IMR-90 (cell line): ENCODE measurements at regions not wholly inside any gene's neighbourhood (a gene's known extent, or its start where the extent isn't known, plus 50 kb on each side); places are given as distances from the start of the nearest gene placed in this dataset.
A peak's percentile ranks its signal among the peaks of the same experiment; 100 is the strongest.

Experiments
- ATAC-seq: fragments of 200-7000 bp; cut with Tn5 transposase; 2 replicates; pipeline ENCODE4 v1.9.1; 2020; ENCODE audit warnings: low read depth, mild to moderate bottlenecking, moderate library complexity
- BruUV-seq: library from RNA; stranded (reverse); fragments of 400-500 nt; replicated peaks from 2 replicates; lab custom pipeline; 2021; lab: Mats Ljungman, UMichigan
- CTCF ChIA-PET: fragments of 300-600 bp; formaldehyde crosslinking; extraction: SDS; loops from one replicate; lab custom pipeline; 2021; ENCODE audit warnings: antibody characterized with exemption; lab: Yijun Ruan, JAX
- POLR2A ChIA-PET: fragments of 300-600 bp; sonication (Branson Sonifier 250); formaldehyde crosslinking; loops from one replicate; lab custom pipeline; 2022; ENCODE audit warnings: antibody characterized with exemption; ENCODE audit not compliant: unreplicated experiment; lab: Charles Lee
- DNase-seq: peaks from one replicate; pipeline ENCODE4 v3.0.0; 2013
- H2AFZ ChIP-seq: replicated peaks from 2 replicates; pipeline ENCODE3; 2013; ENCODE audit warnings: low read length, mild to moderate bottlenecking; ENCODE audit not compliant: poor library complexity
- H2AK5ac ChIP-seq: 2 replicates; pipeline ENCODE4 v1.6.1; 2013; ENCODE audit warnings: low read depth, low read length, inconsistent platforms
- H2AK9ac ChIP-seq: replicated peaks from 2 replicates; pipeline ENCODE3; 2013; ENCODE audit warnings: mild to moderate bottlenecking, low read depth, low read length, moderate library complexity; ENCODE audit not compliant: poor library complexity
- H2BK120ac ChIP-seq: 2 replicates; pipeline ENCODE4 v1.6.1; 2013; ENCODE audit warnings: low read depth, low read length, inconsistent platforms
- H2BK15ac ChIP-seq: 3 replicates; pipeline ENCODE4 v1.6.1; 2013; ENCODE audit warnings: low read depth, low read length, inconsistent platforms
- H2BK20ac ChIP-seq: 2 replicates; pipeline ENCODE4 v1.6.1; 2013; ENCODE audit warnings: low read depth, mild to moderate bottlenecking, inconsistent platforms, low read length, moderate library complexity
- H2BK5ac ChIP-seq: 2 replicates; pipeline ENCODE4 v1.6.1; 2013; ENCODE audit warnings: mild to moderate bottlenecking, low read depth, low read length, inconsistent platforms; ENCODE audit not compliant: poor library complexity, severe bottlenecking
- H3K14ac ChIP-seq: replicated peaks from 2 replicates; pipeline ENCODE4 v1.6.1; 2013; ENCODE audit warnings: low read depth, low read length, inconsistent platforms
- H3K18ac ChIP-seq: 2 replicates; pipeline ENCODE4 v1.6.1; 2013; ENCODE audit warnings: low read depth, low read length, control low read depth
- H3K23ac ChIP-seq: 2 replicates; pipeline ENCODE4 v1.6.1; 2013; ENCODE audit warnings: low read depth, low read length, inconsistent platforms
- H3K27ac ChIP-seq: 2 replicates; pipeline ENCODE4 v1.5.1; 2013; ENCODE audit warnings: mild to moderate bottlenecking, control low read depth, low read length; ENCODE audit not compliant: insufficient read depth
- H3K27me3 ChIP-seq: 2 replicates; pipeline ENCODE4 v1.6.1; 2013; ENCODE audit warnings: low read length; ENCODE audit not compliant: control insufficient read depth, insufficient read depth
- H3K36me3 ChIP-seq: 2 replicates; pipeline ENCODE4 v1.6.1; 2013; ENCODE audit warnings: low read length, mixed read lengths; ENCODE audit not compliant: control insufficient read depth, insufficient read depth
- H3K4ac ChIP-seq: 2 replicates; pipeline ENCODE4 v1.6.1; 2013; ENCODE audit warnings: low read depth, low read length, inconsistent platforms
- H3K4me1 ChIP-seq: 2 replicates; pipeline ENCODE4 v1.6.1; 2013; ENCODE audit warnings: low read length, mixed read lengths; ENCODE audit not compliant: control insufficient read depth, insufficient read depth
- H3K4me2 ChIP-seq: 2 replicates; pipeline ENCODE4 v1.6.1; 2013; ENCODE audit warnings: low read depth, mild to moderate bottlenecking, control low read depth, low read length, moderate library complexity
- H3K4me3 ChIP-seq: 2 replicates; pipeline ENCODE4 v1.5.1; 2013; ENCODE audit warnings: low read depth, mild to moderate bottlenecking, control low read depth, low read length, moderate library complexity; ENCODE audit not compliant: insufficient read depth
- H3K56ac ChIP-seq: 2 replicates; pipeline ENCODE4 v1.6.1; 2013; ENCODE audit warnings: low read length, inconsistent platforms; ENCODE audit not compliant: insufficient read depth; ENCODE audit errors: extremely low read depth
- H3K79me1 ChIP-seq, 2 experiments: 2 replicates each; pipeline ENCODE4 v1.6.1; 2013; ENCODE audit warnings: low read length in 2 of 2, inconsistent platforms in 1 of 2, low read depth in 1 of 2
- H3K9ac ChIP-seq: 2 replicates; pipeline ENCODE4 v1.6.1; 2013; ENCODE audit warnings: low read depth, low read length, control low read depth
- H3K9me1 ChIP-seq: 2 replicates; pipeline ENCODE4 v1.6.1; 2013; ENCODE audit warnings: low read length, inconsistent platforms; ENCODE audit not compliant: insufficient read depth
- H3K9me3 ChIP-seq: 2 replicates; pipeline ENCODE4 v1.6.1; 2013; ENCODE audit warnings: low read length; ENCODE audit not compliant: control insufficient read depth, insufficient read depth
- H4K20me1 ChIP-seq: 2 replicates; pipeline ENCODE4 v1.6.1; 2013; ENCODE audit warnings: low read length, inconsistent platforms; ENCODE audit not compliant: insufficient read depth
- H4K5ac ChIP-seq: 2 replicates; pipeline ENCODE4 v1.6.1; 2013; ENCODE audit warnings: mild to moderate bottlenecking, low read depth, low read length, control low read depth
- H4K8ac ChIP-seq, 2 experiments: 2 replicates each; pipeline ENCODE4 v1.6.1; 2013; ENCODE audit warnings: low read depth in 2 of 2, low read length in 2 of 2, control low read depth in 1 of 2, inconsistent platforms in 1 of 2
- H4K91ac ChIP-seq: 2 replicates; pipeline ENCODE4 v1.6.1; 2013; ENCODE audit warnings: low read depth, low read length, inconsistent platforms; ENCODE audit not compliant: insufficient read depth
- BHLHE40 ChIP-seq: fragments of 150-350 bp; IDR thresholded peaks from 2 replicates; pipeline ENCODE4 v1.6.1; 2016; ENCODE audit warnings: mild to moderate bottlenecking, low read depth, low read length
- CEBPB ChIP-seq: IDR thresholded peaks from 2 replicates; pipeline ENCODE4 v1.6.1; 2012; ENCODE audit warnings: low read depth, low read length, improper control_type of control experiment
- CHD1 ChIP-seq: IDR thresholded peaks from 2 replicates; pipeline ENCODE4 v1.6.1; 2012; ENCODE audit warnings: low read depth, low read length, improper control_type of control experiment
- FOS ChIP-seq: fragments of 150-350 bp; IDR thresholded peaks from 2 replicates; pipeline ENCODE4 v1.6.1; 2016; ENCODE audit warnings: low read depth, low read length
- MAFK ChIP-seq: IDR thresholded peaks from 2 replicates; pipeline ENCODE4 v1.6.1; 2012; ENCODE audit warnings: low read depth, low read length, improper control_type of control experiment
- MAZ ChIP-seq: IDR thresholded peaks from 2 replicates; pipeline ENCODE4 v1.6.1; 2012; ENCODE audit warnings: low read depth, mild to moderate bottlenecking, low read length, improper control_type of control experiment, moderate library complexity, borderline replicate concordance
- MXI1 ChIP-seq: IDR thresholded peaks from 2 replicates; pipeline ENCODE4 v1.6.1; 2012; ENCODE audit warnings: low read depth, mild to moderate bottlenecking, low read length, moderate library complexity, borderline replicate concordance
- NFE2L2 ChIP-seq: fragments of 150-350 bp; IDR thresholded peaks from 2 replicates; pipeline ENCODE4 v1.6.1; 2016; ENCODE audit warnings: low read depth, mild to moderate bottlenecking, low read length
- POLR2A ChIP-seq: IDR thresholded peaks from 2 replicates; pipeline ENCODE4 v1.6.1; 2012; ENCODE audit warnings: mild to moderate bottlenecking, low read depth, low read length
- RAD21 ChIP-seq: IDR thresholded peaks from 2 replicates; pipeline ENCODE4 v1.6.1; 2012; ENCODE audit warnings: low read length, improper control_type of control experiment
- RCOR1 ChIP-seq: IDR thresholded peaks from 2 replicates; pipeline ENCODE4 v1.6.1; 2012; ENCODE audit warnings: mild to moderate bottlenecking, low read length, improper control_type of control experiment; ENCODE audit not compliant: insufficient replicate concordance
- RFX5 ChIP-seq: IDR thresholded peaks from 2 replicates; pipeline ENCODE4 v1.8.0; 2012; ENCODE audit warnings: low read depth, mild to moderate bottlenecking, low read length, moderate library complexity
- SMC3 ChIP-seq: fragments of 150-350 bp; IDR thresholded peaks from 2 replicates; pipeline ENCODE4 v1.6.1; 2016; ENCODE audit warnings: low read depth, mild to moderate bottlenecking, antibody characterized with exemption, low read length, moderate library complexity
- WGBS, 2 experiments: methylation state at CpG; one replicate each; pipeline versions ENCODE4 v1.1.5 to v1.1.7; 2013; ENCODE audit warnings: missing lambda C conversion rate in 2 of 2; ENCODE audit not compliant: insufficient read length in 1 of 2; ENCODE audit errors: extremely low coverage in 2 of 2; 5-methylcytosine and 5-hydroxymethylcytosine counted together
- dilution Hi-C: fragments of 300-500 bp; cut with HindIII; formaldehyde crosslinking; loops from one replicate; pipeline ENCODE4 v1.14.3; 2018; ENCODE audit warnings: low sequenced_read_pairs; ENCODE audit not compliant: unreplicated experiment
- in situ Hi-C: fragments of 300-500 bp; cut with MboI; formaldehyde crosslinking; loops from 3 replicates; pipeline ENCODE4 v1.14.3; 2019; ENCODE audit warnings: low sequenced_read_pairs, inconsistent platforms, mixed read lengths
- intact Hi-C: fragments of 100-400 bp; cut with micrococcal nuclease; formaldehyde crosslinking; loops from 2 replicates; pipeline ENCODE4 v1.10.0; 2022
- TF ChIP-seq, protein P1 (sequence below): conservative IDR thresholded peaks from 2 replicates; pipeline ENCODE4 v1.5.1; 2012; ENCODE audit warnings: mild to moderate bottlenecking, low read depth, low read length, improper control_type of control experiment
- TF ChIP-seq, protein P2 (sequence below): fragments of 150-350 bp; IDR thresholded peaks from 2 replicates; pipeline ENCODE4 v1.6.1; 2017; ENCODE audit warnings: mild to moderate bottlenecking, antibody characterized with exemption, low read length, low read depth
- TF ChIP-seq, protein P3 (sequence below): fragments of 150-350 bp; IDR thresholded peaks from 2 replicates; pipeline ENCODE4 v1.6.1; 2016; ENCODE audit warnings: low read depth, mild to moderate bottlenecking, low read length, moderate library complexity, borderline replicate concordance

DNA sequence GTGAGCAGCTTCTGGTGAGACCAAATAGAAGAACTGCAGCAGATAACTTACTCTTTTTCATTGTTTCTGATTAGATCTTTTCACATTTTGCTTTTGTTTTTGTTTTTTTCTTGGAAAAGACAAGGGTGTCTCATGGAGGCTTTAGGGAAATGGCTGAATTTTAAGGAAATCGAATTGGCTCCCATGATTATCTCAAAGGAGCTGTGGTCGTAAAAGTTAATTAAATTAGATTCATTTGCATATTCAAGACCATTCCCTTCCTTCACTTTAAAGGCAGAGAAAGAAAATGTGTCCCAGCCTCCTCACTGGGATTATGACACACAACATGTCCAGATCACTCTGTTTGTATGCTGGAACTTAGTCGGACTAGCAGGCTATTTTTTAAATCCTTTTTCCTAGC, 106.4 kb upstream of the MDM1 start:
- ChIA-PET CTCF (interaction anchor here (0.7 kb wide), 1 partner anchor 1851 kb away, joined by 3 read pairs; no protein-coding TSS in a partner anchor), POLR2A (no interaction called here)
- no peak overlapping the region for H2BK15ac ChIP-seq
- dilution Hi-C loops, result no loop called here
- H4K20me1 ChIP-seq, result no peaks in the 10 kb centered on the region
- H4K5ac ChIP-seq, result no peak overlapping the region
- no TSS peak for BruUV-seq
- H3K4ac ChIP-seq, result no peak overlapping the region
- H3K18ac ChIP-seq, result no peak overlapping the region
- TF ChIP-seq CEBPB (no peak), SMC3 (no peak), MAFK (no peak), RAD21 (no peak), MAZ (no peak), FOS (no peak), MXI1 (no peak), RCOR1 (no peak), CHD1 (no peak), BHLHE40 (no peak), POLR2A (no peak), RFX5 (no peak), NFE2L2 (no peak)
- TF ChIP-seq, protein P1, sequence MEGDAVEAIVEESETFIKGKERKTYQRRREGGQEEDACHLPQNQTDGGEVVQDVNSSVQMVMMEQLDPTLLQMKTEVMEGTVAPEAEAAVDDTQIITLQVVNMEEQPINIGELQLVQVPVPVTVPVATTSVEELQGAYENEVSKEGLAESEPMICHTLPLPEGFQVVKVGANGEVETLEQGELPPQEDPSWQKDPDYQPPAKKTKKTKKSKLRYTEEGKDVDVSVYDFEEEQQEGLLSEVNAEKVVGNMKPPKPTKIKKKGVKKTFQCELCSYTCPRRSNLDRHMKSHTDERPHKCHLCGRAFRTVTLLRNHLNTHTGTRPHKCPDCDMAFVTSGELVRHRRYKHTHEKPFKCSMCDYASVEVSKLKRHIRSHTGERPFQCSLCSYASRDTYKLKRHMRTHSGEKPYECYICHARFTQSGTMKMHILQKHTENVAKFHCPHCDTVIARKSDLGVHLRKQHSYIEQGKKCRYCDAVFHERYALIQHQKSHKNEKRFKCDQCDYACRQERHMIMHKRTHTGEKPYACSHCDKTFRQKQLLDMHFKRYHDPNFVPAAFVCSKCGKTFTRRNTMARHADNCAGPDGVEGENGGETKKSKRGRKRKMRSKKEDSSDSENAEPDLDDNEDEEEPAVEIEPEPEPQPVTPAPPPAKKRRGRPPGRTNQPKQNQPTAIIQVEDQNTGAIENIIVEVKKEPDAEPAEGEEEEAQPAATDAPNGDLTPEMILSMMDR, result no peak
- TF ChIP-seq, protein P2, sequence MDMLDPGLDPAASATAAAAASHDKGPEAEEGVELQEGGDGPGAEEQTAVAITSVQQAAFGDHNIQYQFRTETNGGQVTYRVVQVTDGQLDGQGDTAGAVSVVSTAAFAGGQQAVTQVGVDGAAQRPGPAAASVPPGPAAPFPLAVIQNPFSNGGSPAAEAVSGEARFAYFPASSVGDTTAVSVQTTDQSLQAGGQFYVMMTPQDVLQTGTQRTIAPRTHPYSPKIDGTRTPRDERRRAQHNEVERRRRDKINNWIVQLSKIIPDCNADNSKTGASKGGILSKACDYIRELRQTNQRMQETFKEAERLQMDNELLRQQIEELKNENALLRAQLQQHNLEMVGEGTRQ, result no peak
- TF ChIP-seq, protein P3, sequence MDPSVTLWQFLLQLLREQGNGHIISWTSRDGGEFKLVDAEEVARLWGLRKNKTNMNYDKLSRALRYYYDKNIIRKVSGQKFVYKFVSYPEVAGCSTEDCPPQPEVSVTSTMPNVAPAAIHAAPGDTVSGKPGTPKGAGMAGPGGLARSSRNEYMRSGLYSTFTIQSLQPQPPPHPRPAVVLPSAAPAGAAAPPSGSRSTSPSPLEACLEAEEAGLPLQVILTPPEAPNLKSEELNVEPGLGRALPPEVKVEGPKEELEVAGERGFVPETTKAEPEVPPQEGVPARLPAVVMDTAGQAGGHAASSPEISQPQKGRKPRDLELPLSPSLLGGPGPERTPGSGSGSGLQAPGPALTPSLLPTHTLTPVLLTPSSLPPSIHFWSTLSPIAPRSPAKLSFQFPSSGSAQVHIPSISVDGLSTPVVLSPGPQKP, result no peak
- H2BK5ac ChIP-seq, result no peak overlapping the region
- WGBS, 2 experiments, result no CpG with 5 or more reads among the region's 3 CpGs
- no peak overlapping the region for H2AK5ac ChIP-seq
- H3K27ac ChIP-seq, result no peak overlapping the region
- no peak overlapping the region for H2BK120ac ChIP-seq
- DNase-seq (no peak), ATAC-seq (no peak)
- H3K9me1 ChIP-seq, result peaks cover 6% of the 10 kb centered on the region
- H3K14ac ChIP-seq, result no peak overlapping the region
- peaks cover 4% of the 10 kb centered on the region for H3K4me1 ChIP-seq
- H2BK20ac ChIP-seq, result 0 out of 2 replicates have a peak overlapping the region, but pooled peaks have one; percentile 5
- no peak overlapping the region for H3K4me3 ChIP-seq
- H3K9ac ChIP-seq, result no peak overlapping the region
- H2AFZ ChIP-seq, result no peak overlapping the region
- H3K79me1 ChIP-seq, result no peaks in the 10 kb centered on the region
- H3K9me3 ChIP-seq, result peaks cover 7% of the 10 kb centered on the region; the same call in 1 of the 2 replicates
- in situ Hi-C loops, result no loop called here
- H4K91ac ChIP-seq, result no peak overlapping the region
- no peak overlapping the region for H3K4me2 ChIP-seq
- H3K36me3 ChIP-seq, result no peaks in the 10 kb centered on the region
- H4K8ac ChIP-seq, result no peak overlapping the region
- H3K56ac ChIP-seq, result no peak overlapping the region
- no peaks in the 10 kb centered on the region for H3K27me3 ChIP-seq
- H3K23ac ChIP-seq, result no peak overlapping the region
- intact Hi-C loops, result no loop called here
- no peak overlapping the region for H2AK9ac ChIP-seq
